ENCODE measurements at regions not wholly inside any gene's neighbourhood (a gene's known extent, or its start where the extent isn't known, plus 50 kb on each side); places are given as distances from the start of the nearest gene placed in this dataset.

- H3K36me3 ChIP-seq (ENCODE audit: control insufficient read depth in 2 of 2, insufficient read depth in 1 of 2, low read length in 2 of 2): no peaks in the 10 kb centered on the region
- CTCF ChIA-PET: no interaction called here
- TF ChIP-seq ZNF341 (tag by site-specific recombination; IDR thresholded peaks at IDR 0.05; ENCODE audit: low read depth) (no peak), ZNF670 (tag by site-specific recombination; IDR thresholded peaks at IDR 0.05; ENCODE audit: low read depth) (no peak), ZNF707 (tag by site-specific recombination; IDR thresholded peaks at IDR 0.05) (no peak), ZXDB (tag by site-specific recombination; IDR thresholded peaks at IDR 0.05) (no peak), ZNF596 (tag by site-specific recombination; IDR thresholded peaks at IDR 0.05) (no peak), ZNF529 (tag by site-specific recombination; IDR thresholded peaks at IDR 0.05; ENCODE audit: insufficient replicate concordance) (no peak), FEZF1 (tag by site-specific recombination; IDR thresholded peaks at IDR 0.05) (no peak), KLF7 (tag by site-specific recombination; IDR thresholded peaks at IDR 0.05; ENCODE audit: borderline replicate concordance) (no peak), ZNF514 (tag by site-specific recombination; IDR thresholded peaks at IDR 0.05) (no peak), ZNF830 (tag by site-specific recombination; IDR thresholded peaks at IDR 0.05; ENCODE audit: low read depth) (no peak)
- H3K4me1 ChIP-seq (ENCODE audit: control insufficient read depth, insufficient read depth, low read length): no peaks in the 10 kb centered on the region
- POLR2A ChIA-PET: no interaction called here
- no peaks in the 10 kb centered on the region for H3K9me3 ChIP-seq (ENCODE audit: control insufficient read depth, insufficient read depth, low read depth, low read length)
- no peak overlapping the region for H3K27ac ChIP-seq (ENCODE audit: extremely low read depth, low read depth, low read length)
- H3K4me3 ChIP-seq (ENCODE audit: low read depth, low read length): no peak overlapping the region
Observed at GRCh38 chr21:15329191-15329590, 264.4 kb upstream of the NRIP1 start.

- no peak for TF ChIP-seq ZNF2 (tag by site-specific recombination; IDR thresholded peaks at IDR 0.05)
- TF ChIP-seq ZNF837 (tag by site-specific recombination; IDR thresholded peaks at IDR 0.05): no peak
- no peak for TF ChIP-seq ZNF596 (tag by site-specific recombination; IDR thresholded peaks at IDR 0.05)
- TF ChIP-seq ZNF585B (tag by site-specific recombination; IDR thresholded peaks at IDR 0.05): no peak
- TF ChIP-seq ZNF112 (tag by site-specific recombination; IDR thresholded peaks at IDR 0.05): no peak
- no peak for TF ChIP-seq WT1 (tag by site-specific recombination; IDR thresholded peaks at IDR 0.05)
- no peak for TF ChIP-seq ZNF560 (tag by site-specific recombination; IDR thresholded peaks at IDR 0.05; ENCODE audit: borderline replicate concordance)
- TF ChIP-seq IKZF3 (tag by site-specific recombination; IDR thresholded peaks at IDR 0.05): no peak
- TF ChIP-seq ZNF658 (tag by site-specific recombination; IDR thresholded peaks at IDR 0.05): no peak
- Histone ChIP-seq H3K27ac (ENCODE audit: extremely low read depth, low read depth, low read length) (no peak overlapping the region), H3K4me1 (ENCODE audit: control insufficient read depth, insufficient read depth, low read length) (no peaks in the 10 kb centered on the region), H3K9me3 (ENCODE audit: control insufficient read depth, insufficient read depth, low read depth, low read length) (no peaks in the 10 kb centered on the region), H3K4me3 (ENCODE audit: low read depth, low read length) (no peak overlapping the region), H3K36me3 (ENCODE audit: control insufficient read depth in 2 of 2, insufficient read depth in 1 of 2, low read length in 2 of 2) (no peaks in the 10 kb centered on the region)
- ChIA-PET POLR2A (no interaction called here), CTCF (no interaction called here)
Observed at GRCh38 chr21:15330872-15331271, 266.1 kb upstream of the NRIP1 start.

GRCh38 chr21:15332572-15332971, 267.8 kb upstream of the NRIP1 start:
- H3K36me3 ChIP-seq (ENCODE audit: control insufficient read depth in 2 of 2, insufficient read depth in 1 of 2, low read length in 2 of 2): no peaks in the 10 kb centered on the region
- no peak overlapping the region for H3K4me3 ChIP-seq (ENCODE audit: low read depth, low read length)
- CTCF ChIA-PET: interaction anchor here (0.7 kb wide), 1 partner anchor 11 kb away, joined by 6 read pairs; no protein-coding TSS in a partner anchor
- TF ChIP-seq ZNF214 (tag by site-specific recombination; IDR thresholded peaks at IDR 0.05; ENCODE audit: borderline replicate concordance) (no peak), ZNF514 (tag by site-specific recombination; IDR thresholded peaks at IDR 0.05) (no peak), HIC1 (tag by site-specific recombination; IDR thresholded peaks at IDR 0.05) (no peak), ZNF623 (tag by site-specific recombination; IDR thresholded peaks at IDR 0.05) (no peak)
- no peaks in the 10 kb centered on the region for H3K9me3 ChIP-seq (ENCODE audit: control insufficient read depth, insufficient read depth, low read depth, low read length)
- H3K4me1 ChIP-seq (ENCODE audit: control insufficient read depth, insufficient read depth, low read length): no peaks in the 10 kb centered on the region
- POLR2A ChIA-PET: no interaction called here
- H3K27ac ChIP-seq (ENCODE audit: extremely low read depth, low read depth, low read length): no peak overlapping the region

Data from HEK293 (cell line).